Midbrain (tissue), 1 donor: ENCODE measurements at regions not wholly inside any gene's neighbourhood (a gene's known extent, or its start where the extent isn't known, plus 50 kb on each side); places are given as distances from the start of the nearest gene placed in this dataset.

ENCODE experiments used
- DNase-seq: peaks from one replicate; lab custom pipeline; 2025; lab: John Stamatoyannopoulos, UW

GRCh38 chr4:3818371-3818770, 52.2 kb downstream of the ADRA2C start:
- no peak for DNase-seq

- DNase-seq = no peak
These were observed 53.2 kb downstream of the ADRA2C start for GRCh38 chr4:3819210-3819919.

GRCh38 chr4:3820016-3820805, 54.0 kb downstream of the ADRA2C start:
- no peak for DNase-seq

- no peak for DNase-seq
These were observed 54.8 kb downstream of the ADRA2C start for GRCh38 chr4:3820806-3821579.

- DNase-seq = no peak
These were observed 55.5 kb downstream of the ADRA2C start for GRCh38 chr4:3821580-3822229.

GRCh38 chr4:3822230-3822947, 56.2 kb downstream of the ADRA2C start:
- no peak for DNase-seq

- DNase-seq = no peak
These were observed 57.5 kb downstream of the ADRA2C start for GRCh38 chr4:3823496-3824341.

- no peak for DNase-seq
These were observed 58.5 kb downstream of the ADRA2C start for GRCh38 chr4:3824521-3825270.

- no peak for DNase-seq
These were observed 59.3 kb downstream of the ADRA2C start for GRCh38 chr4:3825530-3825929.

- no peak for DNase-seq
These were observed 60.3 kb downstream of the ADRA2C start for GRCh38 chr4:3826247-3827172.

- DNase-seq = peak; percentile 81
These were observed 61.7 kb downstream of the ADRA2C start for GRCh38 chr4:3827616-3828492.

GRCh38 chr4:3828546-3828945, 62.4 kb downstream of the ADRA2C start:
- DNase-seq = no peak

GRCh38 chr4:3829211-3829955, 63.2 kb downstream of the ADRA2C start:
- DNase-seq = no peak

GRCh38 chr4:3829956-3830773, 64.0 kb downstream of the ADRA2C start:
- DNase-seq = no peak

GRCh38 chr4:3830774-3831528, 64.8 kb downstream of the ADRA2C start:
- no peak for DNase-seq
